GM19043 (cell line): ENCODE measurements at regions not wholly inside any gene's neighbourhood (a gene's known extent, or its start where the extent isn't known, plus 50 kb on each side); places are given as distances from the start of the nearest gene placed in this dataset.

Experiments
- ATAC-seq: cut with Tn5 transposase; IDR thresholded peaks from one replicate; pipeline ENCODE4 v1.9.1; 2021; ENCODE audit warnings: low read depth; ENCODE audit not compliant: unreplicated experiment

DNA sequence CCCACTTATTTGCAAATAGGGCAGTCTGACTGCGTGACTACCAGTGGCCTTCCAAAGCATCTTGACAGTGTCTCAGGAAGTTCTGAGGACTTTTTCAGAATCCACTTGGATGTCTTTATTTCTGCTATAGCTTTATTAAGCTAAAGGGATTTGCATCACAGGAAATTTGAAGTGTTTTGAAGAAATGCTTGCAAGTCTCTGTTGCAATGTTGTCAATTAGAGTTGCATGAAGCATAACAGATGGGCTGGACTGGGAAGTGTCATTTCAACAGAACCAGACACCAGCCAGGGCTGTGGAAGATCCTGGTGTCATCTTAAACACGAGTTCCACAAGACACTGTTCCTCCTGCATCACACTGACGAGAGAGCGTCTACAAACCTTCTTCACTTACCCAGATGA lies 224.5 kb downstream of the EN1 start:
- ATAC-seq: no peak

DNA sequence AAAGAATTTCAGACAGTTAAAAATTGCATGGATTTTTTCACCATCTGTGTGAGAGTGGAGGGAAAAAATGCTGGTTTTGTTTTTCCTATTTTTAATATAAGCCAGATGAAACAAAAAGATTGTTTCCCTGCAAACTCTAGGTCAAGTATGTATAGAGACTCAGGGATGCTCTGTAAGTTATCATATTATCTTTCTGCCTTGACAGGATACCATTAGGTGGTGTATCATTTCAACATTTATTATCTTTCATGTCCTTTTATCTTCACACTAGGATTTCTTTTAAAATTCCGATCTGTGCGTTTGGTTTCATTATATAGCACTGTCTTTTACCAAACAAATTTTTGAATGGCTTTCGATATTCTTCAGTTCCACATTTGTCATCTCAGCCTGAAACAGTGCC lies 225.3 kb downstream of the EN1 start:
- ATAC-seq: no peak

DNA sequence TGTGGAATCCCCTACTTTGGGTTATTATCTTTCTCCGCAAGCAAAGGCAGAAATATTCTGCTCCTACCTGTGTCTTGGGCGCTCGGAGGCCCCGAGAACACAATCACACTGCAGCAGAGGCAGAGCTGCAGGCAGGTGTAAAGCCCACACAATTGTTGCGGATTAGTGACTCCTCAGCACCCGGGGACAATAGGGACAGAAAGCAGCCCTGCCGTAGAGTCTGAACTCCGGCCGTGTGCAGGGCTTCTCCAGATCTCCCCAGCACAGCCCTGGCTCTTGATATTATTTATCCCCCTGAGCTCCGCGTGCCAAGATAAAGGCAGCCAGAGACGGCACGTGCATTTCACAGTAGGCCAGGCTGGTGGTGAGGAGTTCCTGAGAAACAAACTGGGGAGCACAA lies 229.2 kb downstream of the EN1 start:
- no peak for ATAC-seq

DNA sequence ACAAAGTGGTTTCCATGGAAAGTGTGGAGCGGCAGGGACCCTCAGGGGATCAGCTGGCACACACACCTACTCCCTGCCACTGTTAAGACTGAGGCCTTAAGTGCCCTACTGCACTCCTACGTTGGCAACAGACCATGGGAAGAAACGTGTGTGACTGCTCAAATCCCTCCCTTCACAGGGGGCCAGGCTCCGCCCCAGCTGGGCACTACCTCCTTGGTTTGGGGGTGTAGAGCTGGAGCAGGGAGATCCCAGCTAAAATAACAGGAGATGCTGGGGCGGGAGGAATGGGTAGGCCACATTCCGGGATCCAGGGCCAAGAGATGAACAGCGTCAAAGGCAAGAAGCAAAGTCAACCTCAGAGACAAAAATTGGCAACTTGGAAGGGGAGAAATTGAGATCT lies 231.0 kb downstream of the EN1 start:
- no peak for ATAC-seq

DNA sequence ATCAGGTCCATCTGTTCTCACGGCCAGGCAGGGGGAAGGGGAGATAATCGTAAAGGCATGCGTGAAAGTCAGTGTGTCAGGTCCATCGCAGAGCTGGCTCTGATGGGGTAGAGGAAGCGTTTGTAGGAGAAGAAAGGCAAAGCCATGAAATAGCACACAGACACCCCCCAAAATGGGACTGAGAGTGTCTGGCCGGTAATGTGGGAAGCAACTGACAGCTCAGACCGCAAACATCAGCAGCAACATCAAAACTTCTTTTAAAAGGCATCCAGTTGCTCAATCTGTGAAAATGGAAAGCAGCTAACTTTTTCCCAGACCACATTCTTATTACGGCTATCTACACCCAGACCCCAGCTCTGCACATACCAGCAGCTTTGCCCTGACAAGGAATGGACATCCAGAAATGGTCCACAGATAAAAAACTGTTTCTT lies 232.6 kb downstream of the EN1 start:
- ATAC-seq: no peak

DNA sequence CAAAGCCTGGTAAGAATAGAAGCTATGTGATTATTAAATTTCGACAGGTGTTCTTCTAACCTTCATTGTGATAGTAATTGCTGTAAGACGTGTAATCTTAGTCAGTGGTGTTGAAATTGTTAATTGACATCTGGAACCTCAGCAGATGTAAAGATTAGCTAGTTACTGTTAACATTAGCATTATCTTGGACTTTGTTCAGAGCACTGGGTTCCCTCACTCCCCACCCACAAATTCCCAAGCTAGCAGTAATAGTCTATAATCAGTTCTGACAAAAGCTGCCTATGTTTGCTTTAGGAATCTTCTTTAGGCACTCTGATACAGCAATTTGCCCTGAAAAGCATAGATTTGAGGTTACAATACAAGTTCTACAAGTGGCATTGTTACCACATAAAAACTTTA lies 233.7 kb downstream of the EN1 start:
- no peak for ATAC-seq

DNA sequence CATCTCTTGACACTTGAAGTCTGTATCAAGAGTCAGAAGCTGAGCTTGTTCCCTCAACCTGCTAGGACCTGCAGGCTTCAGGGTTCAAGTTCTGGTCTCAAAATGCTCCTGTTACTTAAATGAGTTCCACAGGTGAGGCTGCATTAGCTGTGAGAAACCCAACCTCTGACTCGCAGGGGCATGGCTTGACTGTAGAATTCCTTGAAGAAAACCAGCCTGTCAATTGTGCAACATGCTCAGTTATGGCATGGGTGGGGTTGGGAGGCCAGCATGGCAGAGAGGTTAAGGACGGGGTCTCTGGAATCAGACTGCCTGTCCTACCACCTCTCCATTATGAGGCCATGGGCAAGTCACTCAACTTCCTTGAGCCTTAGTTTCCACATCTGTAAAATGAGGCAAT lies 235.8 kb downstream of the EN1 start:
- no peak for ATAC-seq

DNA sequence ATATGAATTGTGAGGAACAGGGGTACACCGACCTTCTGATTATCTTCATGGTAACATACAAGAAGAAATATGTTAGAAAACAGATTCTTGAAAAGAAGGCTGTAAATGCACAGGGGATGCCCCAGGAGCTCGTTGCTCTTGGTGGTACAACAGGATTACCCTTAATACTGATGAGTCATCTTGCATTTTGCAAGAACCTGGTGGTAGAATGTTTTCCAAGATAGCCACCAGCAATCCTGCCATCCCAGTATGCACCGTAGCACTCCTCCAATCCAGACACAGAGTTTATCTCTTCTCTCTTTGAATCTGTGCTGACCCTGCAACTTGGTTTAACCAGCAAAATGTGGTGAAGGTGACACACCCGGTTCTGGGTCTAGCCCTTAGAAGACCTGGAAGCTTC lies 238.3 kb downstream of the EN1 start:
- no peak for ATAC-seq

DNA sequence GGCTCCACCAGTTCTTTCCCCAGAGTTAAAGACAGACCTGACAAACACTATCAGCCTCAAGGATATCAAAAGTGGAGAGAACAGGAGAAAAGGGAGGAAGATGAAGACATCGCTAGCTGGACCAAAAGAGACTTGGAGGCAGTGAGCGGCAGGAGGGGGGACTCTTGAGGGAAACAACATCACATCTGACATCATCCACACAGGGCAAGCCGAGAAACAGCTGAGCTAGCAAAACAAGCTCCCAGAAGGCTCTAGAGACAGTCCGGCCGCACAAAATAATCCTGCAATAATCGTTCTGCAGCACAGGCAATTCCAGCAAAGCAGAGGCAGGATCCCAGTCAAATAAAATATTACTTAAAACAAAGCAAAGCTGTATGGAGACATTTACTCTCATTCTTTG lies 239.8 kb downstream of the EN1 start:
- no peak for ATAC-seq

DNA sequence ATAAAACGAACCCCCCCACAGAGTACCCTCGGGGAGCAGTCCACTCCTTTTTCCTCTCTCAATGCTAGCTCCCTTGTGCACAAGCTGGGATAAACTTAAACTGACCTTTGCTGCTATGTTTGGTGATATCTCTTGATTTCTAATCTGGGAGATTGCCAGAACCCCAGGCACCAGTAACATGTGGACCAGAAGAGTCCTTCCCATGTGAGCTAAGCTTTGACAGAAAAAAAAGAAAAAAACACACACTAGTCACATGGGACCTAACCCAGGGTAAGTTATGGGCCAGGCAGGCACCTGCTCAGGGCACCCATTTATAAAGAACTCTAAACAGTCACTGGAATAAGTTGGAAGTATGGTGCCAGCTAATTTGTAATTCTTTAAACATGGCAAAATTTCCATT lies 242.6 kb downstream of the EN1 start:
- no peak for ATAC-seq

DNA sequence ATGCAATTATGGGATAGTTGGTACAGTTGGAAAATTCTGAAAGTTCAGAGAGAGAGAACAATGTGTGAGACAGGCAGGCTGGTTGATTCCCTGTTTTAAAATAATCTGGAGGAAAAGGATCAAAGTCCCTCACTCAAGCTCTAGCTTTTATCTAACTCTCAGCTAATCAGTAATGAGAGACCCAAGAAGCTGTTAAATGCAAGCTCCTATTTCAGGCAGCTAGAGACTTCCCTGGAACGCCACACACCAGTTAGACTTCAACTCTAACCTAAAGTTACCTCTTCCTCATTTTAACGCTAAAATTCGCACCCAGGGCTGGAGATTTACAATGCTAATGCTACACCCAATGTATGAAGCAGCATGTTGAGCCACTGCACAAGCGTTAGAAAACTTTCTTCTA lies 243.1 kb downstream of the EN1 start:
- ATAC-seq: no peak

DNA sequence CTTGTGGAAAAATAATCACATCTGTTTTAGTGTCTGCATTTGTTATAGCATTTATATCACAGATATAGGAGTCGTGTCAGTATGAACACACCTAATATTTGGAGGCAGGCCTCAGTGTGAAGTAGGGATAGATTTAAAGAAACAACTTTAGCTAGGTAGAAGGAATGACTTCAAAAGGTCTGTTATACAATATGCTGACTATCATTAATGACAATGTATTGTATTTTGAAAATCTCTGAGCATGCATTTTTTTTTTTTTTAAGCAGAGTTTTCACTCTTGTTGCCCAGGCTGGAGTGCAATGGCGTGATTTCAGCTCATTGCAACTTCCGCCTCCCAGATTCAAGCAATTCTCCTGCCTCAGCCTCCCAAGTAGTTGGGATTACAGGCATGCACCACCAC lies 248.3 kb downstream of the EN1 start:
- ATAC-seq: no peak

DNA sequence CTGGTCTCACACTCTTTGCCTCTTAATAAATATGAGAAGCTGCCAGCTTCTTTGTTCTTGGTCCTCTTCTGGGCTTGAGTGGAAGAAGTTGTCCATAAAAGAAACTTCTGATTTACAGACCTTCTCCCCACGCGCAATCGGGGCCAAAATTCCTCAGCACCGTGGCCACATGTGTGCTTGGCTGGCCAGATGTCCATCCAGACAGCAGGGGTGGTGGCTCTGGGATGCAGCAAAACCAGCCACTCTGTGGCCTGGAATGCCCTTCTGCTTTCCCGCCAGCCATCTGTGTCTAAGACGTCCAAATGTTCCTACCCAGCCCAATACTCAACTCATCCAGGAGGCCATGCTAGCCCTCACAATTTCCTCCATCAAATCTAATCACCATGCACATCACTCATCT lies 250.8 kb downstream of the EN1 start:
- ATAC-seq: no peak

DNA sequence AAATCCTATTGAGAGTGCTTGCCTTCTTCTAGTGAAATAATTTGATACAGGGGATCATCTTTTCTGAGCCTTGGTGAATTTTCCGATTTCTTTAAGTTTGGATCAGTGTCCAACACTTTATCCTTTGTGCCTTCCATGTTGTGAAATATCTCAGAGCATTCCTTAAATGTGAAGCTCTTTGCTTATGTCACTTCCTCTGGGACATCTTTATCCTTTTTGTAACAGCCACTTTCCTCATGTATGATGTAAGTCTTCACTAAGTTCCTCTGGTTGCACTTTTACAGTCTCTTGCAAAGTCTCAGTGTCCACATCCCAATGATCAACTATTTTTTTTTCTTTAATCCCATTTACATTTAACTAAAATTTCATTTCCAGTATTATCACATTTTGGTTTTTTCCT lies 254.2 kb downstream of the EN1 start:
- ATAC-seq: no peak

DNA sequence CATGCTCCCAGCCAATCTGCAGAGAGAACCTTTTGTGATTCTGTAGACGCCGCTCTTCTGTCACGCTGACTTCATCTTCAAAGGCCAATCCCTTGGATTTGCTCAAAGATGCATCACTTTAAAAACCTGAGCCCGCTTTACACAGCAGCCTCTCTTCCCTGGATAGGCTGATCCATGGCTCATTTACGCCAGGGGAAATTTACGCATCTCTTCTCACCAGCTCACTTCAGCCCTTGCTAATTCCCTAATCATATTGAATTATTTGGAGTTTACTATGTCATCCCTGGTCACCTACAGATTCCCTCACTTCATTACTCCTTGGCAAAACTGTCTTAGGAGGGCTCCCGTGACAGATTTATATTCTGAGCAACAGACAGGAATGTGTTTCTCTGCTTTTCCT lies 256.2 kb downstream of the EN1 start:
- no peak for ATAC-seq

DNA sequence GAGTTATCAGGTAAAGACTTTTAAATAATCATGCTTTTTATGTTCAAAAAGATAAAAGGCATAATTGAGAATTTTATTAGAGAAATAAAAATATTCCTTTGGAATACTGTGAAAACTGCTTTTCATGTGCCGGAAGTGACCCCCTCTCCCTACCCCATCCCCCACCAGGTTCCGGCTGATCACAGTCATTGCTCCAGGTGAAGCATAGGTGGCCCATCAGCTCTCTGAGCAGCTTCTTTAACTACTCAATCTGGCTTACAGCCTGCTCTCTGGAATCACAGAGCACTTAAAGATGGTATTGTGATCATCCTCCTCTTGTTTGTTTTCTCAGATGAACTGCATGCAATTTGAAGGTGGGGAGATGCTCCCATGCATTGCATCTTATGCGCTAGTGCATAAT lies 257.7 kb downstream of the EN1 start:
- ATAC-seq: no peak

DNA sequence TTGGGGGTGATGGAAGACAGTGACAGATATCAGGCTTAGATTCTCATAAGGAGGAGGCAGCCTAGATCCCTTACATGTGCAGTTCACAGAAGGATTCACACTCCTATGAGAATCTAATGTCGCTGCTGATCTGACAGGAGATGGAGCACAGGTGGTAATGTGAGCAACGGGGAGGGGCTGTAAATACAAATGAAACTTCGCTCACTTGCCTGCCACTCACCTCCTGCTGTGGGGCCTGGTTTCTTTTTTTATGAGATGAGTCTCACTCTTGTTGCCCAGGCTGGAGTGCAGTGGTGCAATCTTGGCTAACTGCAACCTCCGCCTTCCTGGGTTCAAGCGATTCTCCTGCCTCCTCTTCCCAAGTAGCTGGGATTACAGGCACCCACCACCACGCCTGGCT lies 258.6 kb downstream of the EN1 start:
- ATAC-seq: no peak

DNA sequence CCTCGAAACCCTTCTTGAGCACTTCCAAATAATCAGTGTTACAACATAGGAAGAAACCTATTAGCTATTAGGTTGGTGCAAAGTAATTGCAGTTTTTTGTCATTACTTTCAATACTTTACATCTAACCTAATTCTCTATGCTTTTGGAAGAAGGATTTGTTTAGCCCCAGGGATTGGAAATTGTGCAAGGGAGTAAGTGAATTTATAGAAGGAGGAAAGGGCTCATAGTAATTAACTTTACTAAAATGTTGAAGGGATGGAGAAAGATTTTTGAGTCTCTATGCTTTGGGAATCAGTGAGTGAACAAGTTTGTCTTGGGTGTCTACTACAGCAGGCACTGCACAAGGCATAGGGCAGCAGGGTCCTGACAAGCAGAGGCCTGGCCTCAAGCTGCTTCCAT lies 261.1 kb downstream of the EN1 start:
- no peak for ATAC-seq

DNA sequence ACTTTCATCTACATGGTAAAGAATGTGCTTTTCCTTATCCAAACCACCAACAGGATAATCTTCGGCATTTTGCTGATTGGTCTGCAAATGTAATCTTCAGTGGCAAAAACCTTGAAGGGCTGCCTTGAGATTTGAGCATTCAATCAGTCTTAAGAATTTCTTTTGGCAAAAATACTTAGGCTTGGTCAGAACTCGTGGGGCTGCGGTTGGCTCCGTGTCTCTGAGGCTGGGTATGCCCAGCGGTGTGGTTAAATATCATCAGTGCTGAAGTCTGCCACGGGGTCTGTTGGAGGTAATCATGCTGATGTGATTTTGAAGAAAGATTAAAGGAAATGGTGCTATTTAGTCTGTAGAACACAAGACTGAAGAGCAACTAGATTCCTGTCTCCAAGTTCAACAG lies 262.6 kb downstream of the EN1 start:
- no peak for ATAC-seq

DNA sequence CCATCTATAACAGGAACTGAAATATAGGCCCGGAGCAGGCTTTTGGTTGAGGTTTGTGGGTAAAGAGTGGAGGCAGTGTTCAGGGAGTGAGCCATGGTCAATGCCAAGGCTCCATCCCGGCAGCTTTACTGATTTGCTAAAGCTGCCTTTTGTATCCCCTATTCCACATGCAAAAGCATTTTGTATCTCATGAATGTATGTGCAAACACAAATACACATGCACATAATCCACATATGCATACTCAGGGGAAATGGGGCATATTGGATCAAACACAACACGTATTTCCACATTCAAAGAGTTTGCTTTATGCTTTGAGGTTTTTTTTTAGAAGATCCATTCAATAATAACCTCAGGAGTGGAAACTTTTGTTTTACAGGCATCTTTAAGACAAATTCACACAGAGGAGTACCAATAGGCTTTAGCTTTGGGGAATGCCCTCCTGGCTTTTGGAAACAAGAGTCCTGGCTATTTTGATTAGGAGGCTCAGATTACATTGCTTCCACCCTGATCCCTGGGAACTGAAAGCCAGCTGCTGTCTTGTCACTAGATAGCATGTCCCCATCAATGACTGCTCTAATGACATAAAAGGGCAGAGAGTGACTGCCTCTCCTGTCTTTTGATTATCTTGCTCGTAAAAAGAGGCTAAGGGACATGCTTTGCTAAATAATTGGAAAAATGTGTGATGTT lies 263.2 kb downstream of the EN1 start:
- no peak for ATAC-seq

DNA sequence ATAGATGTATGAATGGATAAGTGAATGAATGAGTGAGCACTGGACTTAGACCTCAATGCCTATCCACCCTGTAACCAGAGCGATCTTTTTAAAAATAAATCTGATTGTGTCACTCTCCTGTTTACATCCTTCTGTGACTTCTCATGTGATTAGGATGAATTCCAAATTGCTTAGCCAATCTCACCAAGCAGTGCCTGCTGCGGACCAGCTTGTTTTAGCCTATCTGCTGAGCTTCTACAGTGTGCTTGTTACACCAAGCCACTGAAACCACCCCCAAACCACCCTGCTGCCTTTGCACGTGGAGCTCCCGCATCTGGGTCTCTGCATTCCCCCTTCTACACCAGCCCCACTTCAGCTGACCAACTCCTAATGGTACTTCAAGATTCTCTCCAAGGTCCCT lies 265.4 kb downstream of the EN1 start:
- no peak for ATAC-seq

DNA sequence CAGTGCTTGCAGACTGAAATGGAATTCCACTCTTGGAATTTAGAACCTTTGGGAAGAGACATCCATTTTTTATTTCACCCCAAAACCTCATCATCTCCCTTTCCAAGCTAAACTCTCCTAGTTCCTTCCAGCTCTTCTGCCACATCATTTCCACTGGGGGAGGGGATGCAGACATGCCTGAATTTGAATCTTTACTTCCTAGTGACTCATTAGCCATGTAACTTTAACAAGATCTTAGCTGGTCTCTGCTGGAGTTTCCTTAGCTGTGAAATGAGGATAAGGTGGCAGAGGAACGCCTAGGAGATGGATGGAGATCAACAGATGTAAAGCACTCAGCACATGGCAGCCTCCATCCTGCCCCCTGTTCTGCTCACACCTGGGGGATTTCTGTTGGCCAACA lies 266.8 kb downstream of the EN1 start:
- no peak for ATAC-seq

DNA sequence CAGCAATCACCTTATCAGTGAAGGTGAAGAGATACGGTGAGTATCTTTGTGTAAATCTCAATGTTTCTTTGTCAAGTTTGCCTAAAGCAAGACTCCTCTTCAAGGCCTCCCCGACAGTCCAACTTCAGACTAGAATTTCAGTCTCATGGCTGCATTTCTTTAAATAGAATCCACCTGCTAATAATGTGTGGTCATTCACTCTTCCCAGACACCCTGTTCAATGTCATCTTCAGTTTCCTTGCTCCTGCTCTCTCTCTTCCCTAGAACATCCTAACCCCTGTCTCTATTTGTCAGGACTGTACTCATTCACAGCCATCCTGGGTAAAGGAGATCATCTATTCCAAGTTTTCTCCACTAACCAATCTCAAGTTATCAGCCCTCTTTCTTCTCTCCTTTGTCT lies 267.3 kb downstream of the EN1 start:
- ATAC-seq: no peak
